ENCODE measurements at regions not wholly inside any gene's neighbourhood (a gene's known extent, or its start where the extent isn't known, plus 50 kb on each side); places are given as distances from the start of the nearest gene placed in this dataset.

GRCh38 chr3:194287977-194288706, 63.0 kb downstream of the CPN2 start:
- H3K36me3 ChIP-seq, result no peaks in the 10 kb centered on the region
- peaks cover 0 to 8% of the 10 kb centered on the region in 2 donors for H3K4me1 ChIP-seq
- H3K9me3 ChIP-seq, result no peaks in the 10 kb centered on the region
- no peak overlapping the region for H3K27ac ChIP-seq
- H3K27me3 ChIP-seq, result no peaks in the 10 kb centered on the region
- no peak overlapping the region for H3K4me3 ChIP-seq
- intact Hi-C loops (cut with DNase I; ENCODE audit: low total_unique reads), result no loop called here
- no peak for DNase-seq (ENCODE audit: low spot score in 2 of 2)
- TF ChIP-seq CTCF (IDR thresholded peaks at IDR 0.05), result no peak
- no peak for TF ChIP-seq POLR2A (IDR thresholded peaks at IDR 0.05)
- TF ChIP-seq POLR2AphosphoS5 (IDR thresholded peaks at IDR 0.05), result no peak

Measured in breast epithelium (tissue), 4 donors.